HG03342 (cell line): ENCODE measurements at regions not wholly inside any gene's neighbourhood (a gene's known extent, or its start where the extent isn't known, plus 50 kb on each side); places are given as distances from the start of the nearest gene placed in this dataset.
"Not testable (repeated sequence)": the region's sequence is repeated elsewhere in the genome, so short reads cannot be mapped to it uniquely, and the experiment has no call there.

Experiments
- ATAC-seq: cut with Tn5 transposase; IDR thresholded peaks from one replicate; pipeline ENCODE4 v1.9.1; 2021; ENCODE audit warnings: mild to moderate bottlenecking, moderate library complexity; ENCODE audit not compliant: unreplicated experiment

DNA sequence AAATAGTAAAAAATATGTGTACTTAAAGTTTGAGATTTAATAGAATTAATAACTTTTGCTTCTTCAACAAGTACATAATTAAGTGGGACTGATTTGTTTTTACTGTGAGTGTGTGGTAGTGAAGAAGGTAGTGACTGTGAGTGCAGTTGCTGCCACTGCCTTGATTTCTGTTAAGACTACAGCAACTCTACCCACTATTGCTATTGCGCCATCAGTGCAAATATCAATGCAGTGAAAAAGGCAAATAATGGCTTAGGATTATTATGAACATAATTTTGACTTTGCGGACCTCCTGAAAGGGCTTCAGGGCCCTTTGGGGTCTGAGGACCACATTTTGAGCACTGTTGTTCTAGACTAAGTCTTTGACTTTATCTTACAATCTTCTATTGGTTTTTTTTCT, 112.0 kb upstream of the PITX1 start:
- ATAC-seq, result no peak

DNA sequence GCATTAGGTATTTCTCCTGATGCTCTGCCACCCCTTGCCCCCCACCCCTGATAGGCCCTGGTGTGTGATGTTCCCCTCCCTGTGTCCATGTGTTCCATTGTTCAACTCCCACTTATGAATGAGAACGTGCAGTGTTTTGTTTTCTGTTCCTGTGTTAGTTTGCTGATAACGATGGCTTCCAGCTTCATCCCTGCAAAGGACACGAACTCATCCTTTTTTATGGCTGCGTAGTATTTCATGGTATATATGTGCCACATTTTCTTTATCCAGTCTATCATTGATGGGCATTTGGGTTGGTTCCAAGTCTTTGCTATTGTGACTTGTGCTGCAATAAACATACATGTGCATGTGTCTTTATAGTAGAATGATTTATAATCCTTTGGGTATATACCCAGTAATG, 109.7 kb upstream of the PITX1 start:
- not testable (repeated sequence) for ATAC-seq

DNA sequence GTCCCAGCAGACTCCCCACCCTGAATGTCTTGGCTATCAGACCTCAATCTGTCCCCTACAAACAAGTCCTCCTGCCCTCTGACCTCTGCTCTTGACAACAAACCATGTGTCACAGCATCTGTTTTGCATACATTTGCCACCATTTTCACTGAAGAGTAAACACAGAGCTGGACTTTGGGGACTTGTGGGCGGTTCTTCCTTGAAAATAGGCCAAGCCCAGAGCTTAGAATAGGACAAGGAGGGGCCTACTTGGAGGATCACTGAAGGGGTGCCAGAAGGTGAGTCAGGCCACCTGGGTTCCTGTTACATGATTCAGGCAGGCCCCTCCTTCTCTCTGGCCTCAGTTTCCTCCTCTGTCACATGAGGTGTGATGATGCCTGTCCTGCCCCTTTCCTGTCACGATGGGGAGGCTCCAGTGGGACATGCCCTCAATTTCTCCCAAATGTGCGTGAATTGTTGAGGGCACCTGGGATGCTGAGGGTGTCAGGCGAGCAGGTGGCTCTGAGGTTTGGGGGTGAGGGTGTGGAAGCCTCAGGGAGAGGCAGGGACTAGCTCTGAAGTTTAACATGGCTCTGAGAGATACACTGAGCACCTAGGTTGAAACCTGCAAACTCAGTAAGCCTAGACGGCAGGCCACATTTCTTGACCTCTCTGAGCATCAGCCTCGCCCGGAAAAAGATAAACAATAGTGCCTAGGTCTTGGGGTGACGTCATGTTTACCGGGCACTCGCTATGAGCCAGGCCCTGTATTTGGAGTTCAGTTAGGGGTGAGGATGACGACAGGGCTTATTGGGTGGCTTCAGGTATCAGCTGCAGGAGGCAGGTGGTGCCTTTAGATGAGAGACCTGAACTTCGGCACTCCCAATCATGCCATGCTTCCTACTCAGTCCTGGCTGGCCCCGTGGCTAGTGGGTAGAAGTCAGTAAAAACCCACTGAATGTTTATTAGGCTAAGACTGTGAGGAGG, 107.6 kb upstream of the PITX1 start:
- no peak for ATAC-seq

DNA sequence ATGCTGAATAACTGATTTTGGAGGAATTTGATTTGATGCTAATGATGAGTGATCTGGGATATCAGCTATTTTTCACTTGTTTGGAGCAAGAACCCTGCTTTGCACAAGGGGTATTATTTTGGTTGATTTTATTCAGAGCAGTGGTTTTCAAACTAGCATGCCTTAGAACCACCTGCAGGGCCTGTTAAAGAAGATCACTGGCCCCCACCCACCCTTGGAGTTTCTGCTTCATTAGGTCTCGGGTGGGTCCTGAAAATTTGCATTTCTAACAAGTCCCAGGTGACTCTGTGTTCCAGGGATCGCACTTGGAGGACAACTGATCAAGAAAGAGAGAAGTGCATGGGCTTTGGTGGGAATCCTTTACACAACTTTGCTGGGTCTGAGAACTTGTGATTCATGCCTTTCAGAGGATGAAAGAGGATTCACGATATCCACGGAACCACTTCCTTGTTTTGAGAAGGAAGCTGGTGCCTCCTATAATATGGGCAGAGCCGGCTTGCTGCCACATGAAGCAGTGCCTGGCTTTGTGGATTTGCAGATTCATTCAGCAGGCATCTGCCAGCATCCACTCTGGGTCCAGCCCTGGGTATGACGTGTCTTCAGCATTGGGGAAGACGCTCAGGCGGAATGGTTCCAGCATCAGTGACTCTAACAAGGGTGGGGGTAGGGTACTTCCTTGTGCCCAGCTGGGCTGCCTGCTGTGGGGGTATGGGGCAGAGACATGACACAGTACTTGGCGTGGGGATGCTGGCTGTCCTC, 106.6 kb upstream of the PITX1 start:
- no peak for ATAC-seq

DNA sequence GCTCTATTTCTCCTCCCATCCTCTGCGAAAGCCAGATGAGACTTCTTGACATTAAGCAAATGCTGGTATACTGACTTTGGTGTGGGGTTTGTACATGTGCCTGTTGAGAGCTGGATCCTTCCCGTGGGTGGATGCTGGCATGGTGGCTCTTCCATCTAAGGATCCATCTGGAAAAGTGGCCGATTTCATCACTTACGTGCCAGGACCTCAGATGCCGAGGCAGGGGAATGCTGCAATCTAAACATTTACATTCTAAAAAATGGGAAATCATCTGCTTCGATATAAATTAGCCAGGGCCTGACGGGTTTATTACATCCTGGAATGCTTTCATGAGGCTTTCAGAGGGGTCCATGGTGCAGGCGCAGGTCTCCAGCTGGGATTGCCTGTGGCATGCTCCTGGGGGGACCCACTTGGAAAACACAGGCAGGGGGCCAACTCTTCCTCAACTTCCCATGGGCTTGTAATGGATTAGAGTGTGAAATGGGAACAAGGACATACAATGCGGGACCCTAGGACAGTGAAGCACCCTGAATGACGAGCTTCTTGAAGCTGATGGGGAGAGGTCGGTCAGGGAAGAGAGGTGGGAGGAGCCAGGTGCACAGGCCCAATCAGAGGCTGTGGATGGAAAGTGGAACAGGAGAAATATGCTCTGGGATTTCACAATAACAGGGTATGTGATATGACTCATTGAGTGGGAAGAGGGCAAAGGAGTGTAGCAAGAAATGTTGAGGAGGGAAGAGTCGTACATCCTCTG, 105.5 kb upstream of the PITX1 start:
- ATAC-seq, result no peak

DNA sequence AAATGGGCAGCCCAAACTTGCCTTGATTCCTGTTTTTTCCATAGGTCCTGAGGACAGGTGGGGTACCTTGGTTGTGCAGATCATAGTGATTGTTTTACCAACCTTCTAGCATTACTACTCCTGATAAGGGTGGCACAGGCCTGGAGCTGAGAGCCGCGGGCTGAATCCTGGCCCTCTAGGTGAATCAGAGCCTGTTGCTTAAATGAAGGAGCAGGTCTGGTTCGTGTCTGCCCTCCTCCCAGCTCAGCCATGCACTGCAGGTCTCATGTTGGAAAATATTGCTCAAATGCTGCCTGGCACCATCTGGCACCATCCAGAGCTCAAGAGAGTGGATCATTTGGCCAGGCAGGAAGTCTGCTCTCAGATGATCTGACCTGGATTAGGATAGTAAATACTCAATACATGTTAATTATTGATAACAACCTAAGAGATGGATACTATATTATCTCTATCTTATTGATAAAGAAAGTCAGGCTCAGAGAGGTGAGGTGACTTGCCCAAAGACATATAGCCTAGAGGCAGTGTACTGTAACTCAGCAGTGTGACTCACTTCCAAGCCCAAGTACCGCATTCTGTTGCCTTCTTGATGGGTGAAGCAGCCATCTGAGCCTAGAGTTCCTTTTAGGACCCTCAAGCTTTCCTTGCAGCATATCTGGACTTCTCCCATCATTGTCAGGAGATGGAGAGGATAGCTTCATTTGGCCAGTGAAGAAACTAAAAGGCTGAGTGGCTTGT, 104.3 kb upstream of the PITX1 start:
- ATAC-seq, result no peak

DNA sequence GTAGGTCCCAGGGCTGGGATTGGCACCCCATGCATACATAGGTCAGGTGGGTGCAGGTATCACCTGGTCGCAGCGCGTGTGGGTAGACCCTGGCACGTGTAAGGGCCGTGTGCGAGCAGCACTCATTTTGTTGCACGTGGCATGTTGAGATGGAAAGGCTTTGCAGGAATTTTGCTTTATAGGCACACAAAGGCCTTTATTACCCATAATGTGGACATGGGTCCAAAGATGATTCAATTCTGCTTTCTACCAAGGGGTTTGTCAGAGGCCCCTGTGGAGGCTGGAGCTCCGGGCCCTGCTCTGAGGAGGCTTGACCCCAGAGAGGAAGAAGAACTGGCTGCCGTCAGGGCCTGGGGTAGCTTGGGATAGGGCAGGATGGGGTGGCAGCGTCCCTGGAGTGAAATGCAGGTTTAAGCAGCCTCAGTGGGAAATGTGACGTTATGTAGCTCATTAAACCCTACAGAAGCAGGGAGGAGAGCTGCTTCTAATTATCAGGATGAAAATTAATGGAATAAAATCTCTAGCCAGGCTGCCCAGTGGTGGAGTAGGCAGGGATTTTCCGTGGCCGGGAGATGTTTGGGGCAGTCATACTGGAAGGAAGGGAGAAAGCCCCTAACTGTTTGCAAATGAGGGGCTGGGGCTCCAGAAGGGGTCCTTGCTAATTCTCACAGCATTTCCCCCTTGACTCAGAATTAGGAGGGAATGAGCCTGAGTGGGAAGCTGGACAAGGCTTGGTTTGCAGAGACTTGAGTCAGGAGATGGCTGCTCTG, 103.3 kb upstream of the PITX1 start:
- ATAC-seq, result no peak

DNA sequence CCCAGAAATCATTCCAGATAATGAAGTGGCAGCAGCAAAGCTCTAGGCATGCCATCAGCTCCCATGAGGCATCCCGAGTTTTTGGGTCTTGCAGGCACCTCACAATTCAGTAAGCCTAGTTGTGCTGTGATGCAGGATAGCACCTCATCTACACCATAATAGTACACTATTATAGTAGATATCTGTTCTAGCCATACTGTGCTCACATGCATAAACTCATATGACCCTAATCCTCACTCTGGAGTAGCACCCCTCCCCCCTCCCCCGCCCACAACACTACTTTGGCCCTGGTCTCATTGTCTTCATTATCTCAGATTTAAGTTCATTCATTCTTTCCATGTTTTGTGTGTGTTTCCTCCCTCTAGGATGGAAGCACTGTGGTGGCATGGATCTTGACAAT, 102.5 kb upstream of the PITX1 start:
- ATAC-seq, result no peak

DNA sequence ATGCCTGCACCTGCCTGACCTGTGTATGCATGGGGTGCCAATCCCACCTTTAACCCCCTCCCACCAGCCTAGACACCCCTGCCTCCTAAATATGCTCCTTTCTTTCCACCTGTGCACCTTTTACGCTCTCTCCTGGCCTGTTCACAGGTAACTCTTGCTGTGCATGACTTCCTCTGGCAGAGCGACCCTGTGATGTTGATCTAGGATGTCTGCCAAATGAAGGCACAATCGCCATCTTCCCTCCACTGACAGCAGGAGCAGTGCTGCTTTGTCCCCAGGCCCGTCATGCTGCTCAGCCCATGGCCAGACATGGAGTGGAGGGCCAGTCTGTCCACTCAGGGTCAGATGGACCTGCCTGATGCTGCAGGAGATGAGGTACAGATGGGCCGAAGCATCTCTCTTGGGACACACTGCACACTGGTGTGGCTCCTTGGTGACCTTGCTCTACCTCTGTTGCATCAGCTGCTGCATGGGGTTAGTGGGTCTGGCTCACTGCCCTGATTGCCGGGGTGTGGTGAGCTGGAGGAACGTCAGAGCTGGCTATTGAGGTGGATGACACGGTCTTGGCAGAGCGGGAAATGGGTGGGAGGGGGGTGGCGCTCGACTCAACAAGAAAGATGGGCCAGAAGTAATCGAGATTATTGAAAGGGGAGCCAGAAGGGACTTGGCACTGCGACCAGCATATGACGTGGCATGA, 101.7 kb upstream of the PITX1 start:
- ATAC-seq, result no peak

DNA sequence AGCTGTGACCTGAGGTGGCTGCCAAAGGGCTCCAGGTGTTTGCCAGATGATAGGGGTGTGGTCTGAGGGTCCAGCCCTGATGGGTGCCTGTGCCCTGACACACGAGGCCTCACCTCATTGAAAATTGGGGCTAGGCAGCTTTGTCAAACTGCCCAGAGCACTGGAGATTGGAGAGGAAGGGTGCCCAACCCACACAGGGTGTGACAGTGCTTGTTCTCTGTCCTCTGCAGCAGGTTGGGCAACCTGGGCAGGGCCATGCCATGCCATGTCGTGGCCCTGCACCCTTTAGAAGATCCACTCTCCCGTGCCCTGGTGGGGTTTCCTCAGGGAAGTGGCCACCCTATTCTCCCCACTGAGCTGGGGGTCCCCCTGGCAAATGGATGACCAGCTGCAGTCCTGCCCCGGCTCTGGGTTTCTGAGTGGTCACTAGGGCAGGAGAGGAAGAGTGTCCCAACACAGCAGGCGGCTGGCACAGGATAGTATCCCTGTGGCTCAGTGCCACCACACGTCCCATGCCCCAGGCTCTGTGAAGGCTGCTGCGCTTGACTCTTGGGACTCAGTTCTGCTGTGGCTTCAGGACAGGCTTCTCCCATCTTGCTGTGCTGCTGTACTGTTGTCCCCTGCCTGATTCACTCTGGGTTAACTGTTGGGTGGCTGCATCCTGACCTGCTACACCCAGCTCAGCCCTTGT, 100.8 kb upstream of the PITX1 start:
- ATAC-seq, result no peak

DNA sequence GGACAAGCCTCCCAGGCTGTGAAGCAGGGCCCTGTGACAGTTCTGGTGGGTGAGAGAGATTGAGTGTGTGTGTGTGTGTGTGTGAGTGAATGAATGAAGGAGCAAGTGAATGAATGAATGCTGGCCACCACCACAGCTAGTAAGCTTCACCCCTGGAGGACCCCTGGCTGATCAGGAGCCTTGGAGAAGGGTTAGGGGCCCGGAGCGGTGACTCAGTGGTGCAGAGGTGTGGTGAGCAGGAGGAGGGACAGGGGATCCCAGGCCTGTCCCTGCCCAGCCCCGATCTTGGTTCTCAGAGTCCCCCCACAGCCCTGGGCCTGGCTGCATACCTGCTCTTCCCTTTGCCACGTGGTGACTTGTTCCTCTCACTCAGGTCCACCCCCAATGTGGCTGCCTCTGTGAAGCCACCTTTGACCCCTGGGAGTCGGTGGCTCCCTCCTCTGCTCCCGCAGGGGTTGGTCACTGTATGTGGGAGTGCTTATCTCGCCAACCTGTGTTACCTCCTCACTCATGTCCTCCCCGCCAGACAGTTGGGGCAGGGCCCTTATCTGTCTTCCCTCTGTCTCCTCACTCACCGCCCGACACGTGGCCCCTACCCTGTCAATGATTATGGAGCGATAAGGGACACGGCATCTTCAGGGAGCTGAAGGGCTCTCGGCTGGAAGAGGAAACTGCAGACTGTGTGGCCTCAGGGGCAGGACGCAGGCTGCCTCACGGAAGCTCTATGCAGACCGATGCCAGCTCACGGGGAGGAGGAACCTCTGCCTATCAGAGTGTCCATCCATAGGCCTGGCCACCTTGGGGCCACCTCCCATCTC, 99.9 kb upstream of the PITX1 start:
- ATAC-seq, result no peak

DNA sequence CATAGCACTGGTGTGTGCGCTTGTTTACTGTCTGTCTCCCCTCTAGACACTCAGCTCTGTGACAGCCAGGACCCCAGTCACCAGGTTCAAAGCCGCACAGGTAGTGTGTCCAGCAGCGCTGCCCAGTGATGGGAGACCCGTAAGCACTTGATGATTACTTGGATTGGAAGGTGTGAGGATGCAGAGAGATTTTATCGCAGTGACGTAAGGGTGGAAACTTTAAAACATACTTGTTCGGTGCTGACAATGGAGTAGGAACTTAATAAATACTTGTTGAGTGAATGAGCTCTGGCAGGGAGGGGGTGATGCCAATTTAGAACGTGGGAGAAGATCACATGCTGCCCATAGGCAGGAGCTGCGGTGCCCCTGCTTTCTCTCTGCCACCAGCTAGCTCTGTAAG, 99.2 kb upstream of the PITX1 start:
- no peak for ATAC-seq

DNA sequence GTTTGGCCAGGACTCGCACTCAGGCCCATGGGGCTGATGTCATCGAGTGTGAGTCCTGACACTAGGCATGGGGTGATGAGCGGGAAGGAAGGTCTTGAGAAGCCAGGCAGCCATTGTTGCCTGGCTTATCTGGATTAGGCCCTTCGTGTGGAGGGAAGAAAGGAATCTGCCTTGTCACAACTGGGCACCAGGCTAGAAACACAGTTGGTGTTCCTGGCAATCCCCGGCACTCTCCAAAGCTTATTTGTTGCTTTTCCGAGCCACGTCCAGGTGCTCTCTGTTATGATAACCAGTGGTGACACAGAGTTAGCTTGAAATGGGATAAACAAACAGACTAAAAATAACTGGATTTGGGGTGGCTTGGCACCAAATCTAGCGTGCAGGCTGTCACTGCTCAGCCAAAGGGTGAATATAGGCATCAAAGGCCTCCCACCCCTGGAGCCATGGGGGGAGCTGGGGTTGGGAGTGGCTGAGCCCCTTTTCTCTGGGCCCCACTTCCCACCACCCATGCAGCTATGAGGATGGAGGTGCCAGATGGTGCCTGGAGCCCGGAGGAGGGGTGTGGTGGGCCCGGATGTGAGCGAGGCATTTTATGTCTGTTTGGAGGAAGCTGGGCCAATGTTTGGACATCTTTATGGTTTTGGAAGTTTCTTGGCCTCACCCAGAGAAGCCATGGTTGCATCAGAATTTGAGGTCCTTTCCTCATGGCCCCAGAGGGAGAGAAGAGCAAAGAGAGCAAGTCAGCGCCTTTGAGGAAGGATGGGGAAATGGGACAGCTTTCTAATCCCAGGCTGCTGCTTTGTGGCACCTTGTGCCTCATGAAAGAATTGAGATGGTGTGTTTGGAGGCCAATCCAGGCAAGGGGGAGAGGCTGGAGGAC, 98.0 kb upstream of the PITX1 start:
- ATAC-seq, result no peak

DNA sequence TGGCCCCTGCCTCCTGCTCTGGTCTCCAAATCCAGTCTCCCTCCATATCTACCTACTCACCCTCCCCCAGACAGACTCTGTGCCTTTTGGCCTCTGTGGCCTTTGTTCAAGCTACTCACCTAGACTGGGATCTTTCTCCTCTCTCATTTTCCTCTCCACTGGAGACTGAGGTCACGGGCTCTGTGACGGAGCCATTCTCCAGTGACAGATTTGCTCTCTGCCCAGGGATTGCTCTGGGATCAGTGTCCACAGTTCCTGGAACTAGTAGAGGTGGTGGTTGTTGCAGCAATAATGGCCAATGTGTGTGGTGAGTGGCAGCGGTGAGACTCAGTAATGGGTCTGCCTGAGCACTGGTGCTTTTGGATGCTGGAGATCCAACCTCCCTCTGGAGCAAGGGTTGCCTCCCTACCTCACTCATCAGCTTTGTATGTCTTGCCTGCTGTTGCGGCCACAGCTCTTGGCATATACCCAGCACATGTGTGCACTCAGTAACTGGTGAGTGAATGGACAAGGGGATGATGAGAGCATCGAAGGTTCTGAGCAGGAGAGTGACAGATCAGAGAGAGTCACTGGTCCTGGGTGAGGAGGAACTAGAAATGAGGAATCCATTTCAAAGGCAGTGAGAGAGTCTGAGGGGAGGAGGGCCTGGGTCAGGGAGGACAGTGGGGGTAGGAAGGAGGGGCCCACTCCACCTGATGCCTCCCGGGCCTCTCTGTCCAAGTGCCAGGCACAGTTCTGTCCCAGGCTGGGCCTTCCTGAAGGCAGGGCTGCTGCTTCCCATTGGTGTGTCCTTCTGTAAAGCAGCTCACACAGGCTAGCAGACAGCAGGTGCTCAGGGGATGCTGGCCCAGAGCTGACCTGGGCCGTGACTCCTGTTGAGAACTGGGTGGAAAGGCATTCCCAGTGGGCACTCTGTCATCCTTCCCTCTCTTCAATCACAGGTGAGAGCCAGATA, 96.5 kb upstream of the PITX1 start:
- ATAC-seq, result no peak

DNA sequence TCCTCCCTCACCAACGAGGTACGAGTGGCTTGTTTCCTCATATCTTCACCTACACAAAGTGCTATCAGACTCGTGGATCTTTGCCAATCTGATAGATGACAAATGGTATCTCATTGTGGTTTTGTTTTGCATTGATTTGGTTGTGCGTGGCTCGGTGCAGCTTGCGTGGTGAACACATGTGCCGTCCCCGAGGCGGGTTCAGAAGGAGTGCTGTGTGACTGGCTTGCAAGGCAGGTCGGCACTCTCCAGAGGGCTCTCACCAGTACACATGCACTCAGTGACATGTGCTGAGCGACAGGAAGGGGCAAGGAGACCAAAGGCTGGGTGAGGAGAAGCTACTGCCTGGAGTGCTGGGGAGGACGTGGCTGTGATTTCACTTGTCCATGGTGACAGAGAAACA, 95.3 kb upstream of the PITX1 start:
- no peak for ATAC-seq

DNA sequence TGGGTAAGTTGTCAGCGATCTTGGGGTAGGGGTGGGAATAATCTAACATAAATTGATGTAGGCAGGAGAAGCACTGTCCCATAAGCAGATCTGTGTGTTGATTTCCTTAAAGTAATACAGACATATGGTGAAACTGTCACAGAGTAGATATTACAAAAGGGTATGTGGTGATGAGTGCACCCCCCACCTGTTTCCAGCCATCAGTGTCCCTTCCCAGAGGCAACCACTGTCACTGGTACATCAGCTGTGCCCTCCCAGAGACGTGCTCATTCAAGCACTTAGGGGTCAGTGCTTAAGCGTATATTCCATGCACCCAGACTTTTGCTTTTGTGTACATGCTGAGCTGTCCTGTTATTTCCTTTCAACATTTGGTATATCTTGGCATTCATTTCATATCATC, 94.3 kb upstream of the PITX1 start:
- no peak for ATAC-seq
